Activated naive CD4-positive, alpha-beta T cell treated with Interleukin-2 at 50 U/mL for 16 hours (primary cell): ENCODE measurements at regions not wholly inside any gene's neighbourhood (a gene's known extent, or its start where the extent isn't known, plus 50 kb on each side); places are given as distances from the start of the nearest gene placed in this dataset.
A peak's percentile ranks its signal among the peaks of the same experiment; 100 is the strongest.
"Not testable (repeated sequence)": the region's sequence is repeated elsewhere in the genome, so short reads cannot be mapped to it uniquely, and the experiment has no call there.

ENCODE experiments used
- DNase-seq: peaks from one replicate; pipeline ENCODE4 v3.0.0-alpha.2; 2020

GRCh38 chr4:77451530-77451929, 154.1 kb upstream of the CXCL13 start:
- DNase-seq, result no peak

- DNase-seq, result not testable (repeated sequence)
Observed at GRCh38 chr4:77452117-77452516, 153.5 kb upstream of the CXCL13 start.

GRCh38 chr4:77453911-77454310, 151.7 kb upstream of the CXCL13 start:
- no peak for DNase-seq

GRCh38 chr4:77454858-77455257, 150.8 kb upstream of the CXCL13 start:
- DNase-seq, result no peak

- DNase-seq, result not testable (repeated sequence)
Observed at GRCh38 chr4:77464100-77464499, 141.5 kb upstream of the CXCL13 start.

GRCh38 chr4:77465271-77465670, 140.3 kb upstream of the CXCL13 start:
- DNase-seq, result peak; percentile 7

GRCh38 chr4:77466430-77466829, 139.2 kb upstream of the CXCL13 start:
- DNase-seq, result no peak

GRCh38 chr4:77471821-77472495, 133.7 kb upstream of the CXCL13 start:
- no peak for DNase-seq

- no peak for DNase-seq
Observed at GRCh38 chr4:77473509-77473908, 132.1 kb upstream of the CXCL13 start.

GRCh38 chr4:77481856-77482255, 123.8 kb upstream of the CXCL13 start:
- no peak for DNase-seq

- no peak for DNase-seq
Observed at GRCh38 chr4:77488882-77489281, 116.7 kb upstream of the CXCL13 start.

GRCh38 chr4:77493120-77493752, 112.4 kb upstream of the CXCL13 start:
- DNase-seq, result no peak

- DNase-seq, result no peak
Observed at GRCh38 chr4:77493829-77494551, 111.6 kb upstream of the CXCL13 start.

GRCh38 chr4:77496457-77496856, 109.2 kb upstream of the CXCL13 start:
- DNase-seq, result no peak

GRCh38 chr4:77500801-77501200, 104.8 kb upstream of the CXCL13 start:
- DNase-seq, result no peak

GRCh38 chr4:77501240-77501639, 104.4 kb upstream of the CXCL13 start:
- DNase-seq, result no peak

GRCh38 chr4:77501851-77502250, 103.8 kb upstream of the CXCL13 start:
- no peak for DNase-seq

GRCh38 chr4:77504407-77504806, 101.2 kb upstream of the CXCL13 start:
- no peak for DNase-seq

GRCh38 chr4:77505275-77505957, 100.2 kb upstream of the CXCL13 start:
- no peak for DNase-seq

- no peak for DNase-seq
Observed at GRCh38 chr4:77505958-77506319, 99.7 kb upstream of the CXCL13 start.

GRCh38 chr4:77510367-77510766, 95.3 kb upstream of the CXCL13 start:
- no peak for DNase-seq

GRCh38 chr4:77525538-77525937, 80.1 kb upstream of the CXCL13 start:
- DNase-seq, result no peak

- DNase-seq, result not testable (repeated sequence)
Observed at GRCh38 chr4:77527900-77528299, 77.7 kb upstream of the CXCL13 start.

GRCh38 chr4:77538144-77538543, 67.5 kb upstream of the CXCL13 start:
- DNase-seq, result no peak
